WTC11 (cell line): ENCODE measurements at regions not wholly inside any gene's neighbourhood (a gene's known extent, or its start where the extent isn't known, plus 50 kb on each side); places are given as distances from the start of the nearest gene placed in this dataset.

Experiments
- ATF1 ChIP-seq: sonication (generic); formaldehyde crosslinking; IDR thresholded peaks from 2 replicates; pipeline ENCODE4 v1.8.1; 2023; ENCODE audit warnings: mild to moderate bottlenecking, moderate library complexity, missing genetic modification reagents
- JAZF1 ChIP-seq: fragments of 250-450 bp; sonication (Bioruptor Pico); IDR thresholded peaks from 2 replicates; pipeline ENCODE4 v1.9.0; 2021; ENCODE audit warnings: moderate library complexity, mild to moderate bottlenecking, inconsistent platforms
- MLX ChIP-seq: sonication (generic); formaldehyde crosslinking; IDR thresholded peaks from 2 replicates; pipeline ENCODE4 v1.8.1; 2023; ENCODE audit warnings: mild to moderate bottlenecking, missing genetic modification reagents, moderate library complexity
- MYBL2 ChIP-seq: sonication (generic); formaldehyde crosslinking; IDR thresholded peaks from 2 replicates; pipeline ENCODE4 v1.8.1; 2023; ENCODE audit warnings: mild to moderate bottlenecking, moderate library complexity, missing genetic modification reagents
- NR3C1 ChIP-seq: sonication (generic); formaldehyde crosslinking; conservative IDR thresholded peaks from 2 replicates; pipeline ENCODE4 v1.8.1; 2023; ENCODE audit warnings: low read depth, mild to moderate bottlenecking, missing genetic modification reagents
- PRRX2 ChIP-seq: fragments of 250-450 bp; sonication (Bioruptor Pico); IDR thresholded peaks from 2 replicates; pipeline ENCODE4 v1.8.0; 2021; ENCODE audit warnings: mild to moderate bottlenecking
- TP53 ChIP-seq: sonication (generic); formaldehyde crosslinking; IDR thresholded peaks from 2 replicates; pipeline ENCODE4 v1.8.1; 2023; ENCODE audit warnings: mild to moderate bottlenecking, missing genetic modification reagents
- ZBTB21 ChIP-seq: sonication (generic); formaldehyde crosslinking; IDR thresholded peaks from 2 replicates; pipeline ENCODE4 v1.8.1; 2023; ENCODE audit warnings: mild to moderate bottlenecking, missing genetic modification reagents, borderline replicate concordance
- TF ChIP-seq, protein P1 (sequence below): sonication (generic); formaldehyde crosslinking; IDR thresholded peaks from 2 replicates; pipeline ENCODE4 v1.8.1; 2023; ENCODE audit warnings: mild to moderate bottlenecking, missing genetic modification reagents, moderate library complexity
- TF ChIP-seq, protein P2 (sequence below): fragments of 200-600 bp; IDR thresholded peaks from 2 replicates; pipeline ENCODE4 v1.8.0; 2022; ENCODE audit warnings: antibody characterized with exemption

GRCh38 chr6:156650896-156651390, 126.2 kb upstream of the ARID1B start:
- TF ChIP-seq, protein P1, sequence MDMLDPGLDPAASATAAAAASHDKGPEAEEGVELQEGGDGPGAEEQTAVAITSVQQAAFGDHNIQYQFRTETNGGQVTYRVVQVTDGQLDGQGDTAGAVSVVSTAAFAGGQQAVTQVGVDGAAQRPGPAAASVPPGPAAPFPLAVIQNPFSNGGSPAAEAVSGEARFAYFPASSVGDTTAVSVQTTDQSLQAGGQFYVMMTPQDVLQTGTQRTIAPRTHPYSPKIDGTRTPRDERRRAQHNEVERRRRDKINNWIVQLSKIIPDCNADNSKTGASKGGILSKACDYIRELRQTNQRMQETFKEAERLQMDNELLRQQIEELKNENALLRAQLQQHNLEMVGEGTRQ (CRISPR knock-in tag), result no peak
- TF ChIP-seq, protein P2, sequence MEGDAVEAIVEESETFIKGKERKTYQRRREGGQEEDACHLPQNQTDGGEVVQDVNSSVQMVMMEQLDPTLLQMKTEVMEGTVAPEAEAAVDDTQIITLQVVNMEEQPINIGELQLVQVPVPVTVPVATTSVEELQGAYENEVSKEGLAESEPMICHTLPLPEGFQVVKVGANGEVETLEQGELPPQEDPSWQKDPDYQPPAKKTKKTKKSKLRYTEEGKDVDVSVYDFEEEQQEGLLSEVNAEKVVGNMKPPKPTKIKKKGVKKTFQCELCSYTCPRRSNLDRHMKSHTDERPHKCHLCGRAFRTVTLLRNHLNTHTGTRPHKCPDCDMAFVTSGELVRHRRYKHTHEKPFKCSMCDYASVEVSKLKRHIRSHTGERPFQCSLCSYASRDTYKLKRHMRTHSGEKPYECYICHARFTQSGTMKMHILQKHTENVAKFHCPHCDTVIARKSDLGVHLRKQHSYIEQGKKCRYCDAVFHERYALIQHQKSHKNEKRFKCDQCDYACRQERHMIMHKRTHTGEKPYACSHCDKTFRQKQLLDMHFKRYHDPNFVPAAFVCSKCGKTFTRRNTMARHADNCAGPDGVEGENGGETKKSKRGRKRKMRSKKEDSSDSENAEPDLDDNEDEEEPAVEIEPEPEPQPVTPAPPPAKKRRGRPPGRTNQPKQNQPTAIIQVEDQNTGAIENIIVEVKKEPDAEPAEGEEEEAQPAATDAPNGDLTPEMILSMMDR, result no peak
- TF ChIP-seq MLX (CRISPR knock-in tag) (no peak), NR3C1 (CRISPR knock-in tag) (no peak), TP53 (CRISPR knock-in tag) (no peak), JAZF1 (no peak), ZBTB21 (CRISPR knock-in tag) (no peak), MYBL2 (CRISPR knock-in tag) (no peak), ATF1 (CRISPR knock-in tag) (no peak), PRRX2 (CRISPR knock-in tag) (no peak)
